Nephron progenitor cell (in vitro differentiated cells): ENCODE measurements at regions not wholly inside any gene's neighbourhood (a gene's known extent, or its start where the extent isn't known, plus 50 kb on each side); places are given as distances from the start of the nearest gene placed in this dataset.

Experiments used
- DNase-seq: peaks from one replicate; pipeline ENCODE4 v3.0.0; 2021
- H3K27ac Mint-ChIP-seq: 2 replicates; pipeline ENCODE4 v1.8.0; 2021; ENCODE audit warnings: mild to moderate bottlenecking, moderate library complexity, mixed read lengths
- H3K27me3 Mint-ChIP-seq: 2 replicates; pipeline ENCODE4 v1.8.0; 2021; ENCODE audit warnings: mild to moderate bottlenecking, low read depth, mixed read lengths; ENCODE audit not compliant: poor library complexity
- H3K36me3 Mint-ChIP-seq: 2 replicates; pipeline ENCODE4 v1.8.0; 2021; ENCODE audit warnings: low read depth, mixed read lengths
- H3K4me1 Mint-ChIP-seq: 2 replicates; pipeline ENCODE4 v1.8.0; 2021; ENCODE audit warnings: mixed read lengths
- H3K4me3 Mint-ChIP-seq: 2 replicates; pipeline ENCODE4 v1.8.0; 2021; ENCODE audit warnings: mild to moderate bottlenecking, moderate library complexity, mixed read lengths
- H3K9me3 Mint-ChIP-seq: 2 replicates; pipeline ENCODE4 v1.8.0; 2021; ENCODE audit warnings: mild to moderate bottlenecking, moderate library complexity, mixed read lengths
- TF ChIP-seq, protein P1 (sequence below): fragments of 200-600 bp; sonication (generic); IDR thresholded peaks from 2 replicates; pipeline ENCODE4 v1.5.0; 2021; ENCODE audit warnings: antibody characterized with exemption

DNA sequence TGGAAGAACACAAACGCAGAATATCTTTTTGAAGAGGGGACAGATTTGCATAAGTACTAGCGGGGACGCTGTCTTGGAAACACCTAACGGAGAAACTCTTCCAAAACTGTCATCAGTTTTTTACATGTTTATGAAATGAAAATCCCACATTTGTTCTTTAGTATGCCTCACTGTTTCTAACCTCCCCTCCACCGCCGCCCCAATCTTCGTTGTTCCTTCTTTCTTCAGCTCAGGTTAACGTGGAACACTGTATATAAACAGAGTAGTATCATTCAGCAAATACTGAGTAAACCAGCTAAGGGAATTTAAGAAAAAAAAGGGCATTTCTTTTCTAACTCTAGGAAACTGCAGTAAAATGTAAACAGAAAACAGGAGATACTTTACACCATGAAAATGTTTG, 2345.6 kb downstream of the PCDH7 start:
- H3K27ac Mint-ChIP-seq, result no peak overlapping the region
- no peaks in the 10 kb centered on the region for H3K27me3 Mint-ChIP-seq
- peaks cover 6% of the 10 kb centered on the region for H3K9me3 Mint-ChIP-seq
- H3K4me3 Mint-ChIP-seq, result no peak overlapping the region
- no peak for DNase-seq
- TF ChIP-seq, protein P1, sequence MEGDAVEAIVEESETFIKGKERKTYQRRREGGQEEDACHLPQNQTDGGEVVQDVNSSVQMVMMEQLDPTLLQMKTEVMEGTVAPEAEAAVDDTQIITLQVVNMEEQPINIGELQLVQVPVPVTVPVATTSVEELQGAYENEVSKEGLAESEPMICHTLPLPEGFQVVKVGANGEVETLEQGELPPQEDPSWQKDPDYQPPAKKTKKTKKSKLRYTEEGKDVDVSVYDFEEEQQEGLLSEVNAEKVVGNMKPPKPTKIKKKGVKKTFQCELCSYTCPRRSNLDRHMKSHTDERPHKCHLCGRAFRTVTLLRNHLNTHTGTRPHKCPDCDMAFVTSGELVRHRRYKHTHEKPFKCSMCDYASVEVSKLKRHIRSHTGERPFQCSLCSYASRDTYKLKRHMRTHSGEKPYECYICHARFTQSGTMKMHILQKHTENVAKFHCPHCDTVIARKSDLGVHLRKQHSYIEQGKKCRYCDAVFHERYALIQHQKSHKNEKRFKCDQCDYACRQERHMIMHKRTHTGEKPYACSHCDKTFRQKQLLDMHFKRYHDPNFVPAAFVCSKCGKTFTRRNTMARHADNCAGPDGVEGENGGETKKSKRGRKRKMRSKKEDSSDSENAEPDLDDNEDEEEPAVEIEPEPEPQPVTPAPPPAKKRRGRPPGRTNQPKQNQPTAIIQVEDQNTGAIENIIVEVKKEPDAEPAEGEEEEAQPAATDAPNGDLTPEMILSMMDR, result no peak
- no peaks in the 10 kb centered on the region for H3K36me3 Mint-ChIP-seq
- H3K4me1 Mint-ChIP-seq, result no peaks in the 10 kb centered on the region

DNA sequence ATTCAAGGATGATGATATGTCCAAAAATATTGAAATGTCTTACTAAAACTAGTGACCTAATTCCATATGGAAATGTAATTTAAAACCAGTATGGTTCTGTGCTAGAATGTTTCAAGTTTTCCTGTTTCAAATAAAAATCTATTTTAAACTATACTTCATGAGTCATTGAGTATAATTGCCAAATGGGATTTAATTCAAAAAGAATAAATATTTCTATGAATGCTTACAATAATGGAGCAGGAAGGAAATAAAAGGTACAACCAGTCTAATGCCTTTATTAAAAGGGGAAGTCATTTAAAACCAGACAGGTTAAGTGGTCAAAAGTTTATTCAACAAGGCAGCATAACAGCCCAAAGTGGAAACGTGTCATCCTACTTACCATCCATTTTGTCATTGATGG, 2347.1 kb downstream of the PCDH7 start:
- DNase-seq, result no peak
- Mint-ChIP-seq H3K4me1 (no peaks in the 10 kb centered on the region), H3K36me3 (no peaks in the 10 kb centered on the region), H3K27ac (no peak overlapping the region), H3K4me3 (no peak overlapping the region), H3K27me3 (no peaks in the 10 kb centered on the region), H3K9me3 (peaks cover 6% of the 10 kb centered on the region)
- TF ChIP-seq, protein P1, result no peak

DNA sequence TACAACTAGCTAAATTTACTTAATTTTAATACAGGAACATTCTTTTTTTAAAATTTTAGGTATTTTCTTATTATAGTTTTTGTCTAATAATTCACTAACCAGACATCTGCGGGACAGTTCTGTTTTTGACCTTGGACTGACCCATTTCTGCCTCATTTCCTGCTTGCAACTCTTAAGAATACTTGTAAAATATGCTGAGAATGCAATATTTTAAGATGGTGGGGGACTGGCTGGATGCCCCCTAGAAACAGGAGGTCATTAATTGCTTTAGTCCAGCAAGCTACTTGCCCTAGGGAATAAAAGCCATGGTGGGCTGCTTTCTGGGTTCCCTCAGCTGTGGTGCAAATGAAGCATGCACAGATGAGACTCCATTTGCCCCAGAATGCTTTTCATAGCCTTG, 2348.4 kb downstream of the PCDH7 start:
- H3K27ac Mint-ChIP-seq, result no peak overlapping the region
- no peak for DNase-seq
- TF ChIP-seq, protein P1, result no peak
- H3K4me3 Mint-ChIP-seq, result no peak overlapping the region
- no peaks in the 10 kb centered on the region for H3K36me3 Mint-ChIP-seq
- peaks cover under 1% of the 10 kb centered on the region for H3K4me1 Mint-ChIP-seq
- H3K27me3 Mint-ChIP-seq, result no peaks in the 10 kb centered on the region
- H3K9me3 Mint-ChIP-seq, result peaks cover 6% of the 10 kb centered on the region

DNA sequence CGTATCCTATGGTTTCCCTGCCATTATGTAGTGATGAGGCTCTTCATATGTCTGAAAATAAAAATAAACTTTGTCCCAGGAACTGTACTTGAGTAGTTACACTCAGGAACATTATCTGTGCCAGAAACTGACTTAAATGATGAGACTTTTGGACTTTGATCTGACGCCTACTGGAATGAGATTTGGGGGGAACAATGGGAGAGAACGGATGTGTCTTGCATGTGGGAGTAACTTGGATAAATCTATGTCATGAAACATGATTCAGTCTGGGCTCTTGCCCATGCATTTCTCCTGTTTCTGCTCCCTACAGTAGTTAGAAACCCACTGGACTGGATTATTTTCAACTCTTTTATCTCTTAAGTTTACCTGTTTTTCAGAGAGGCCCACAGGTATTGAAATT, 2351.4 kb downstream of the PCDH7 start:
- H3K9me3 Mint-ChIP-seq, result peaks cover 6% of the 10 kb centered on the region
- H3K36me3 Mint-ChIP-seq, result no peaks in the 10 kb centered on the region
- no peaks in the 10 kb centered on the region for H3K27me3 Mint-ChIP-seq
- TF ChIP-seq, protein P1, result no peak
- H3K27ac Mint-ChIP-seq, result no peak overlapping the region
- H3K4me3 Mint-ChIP-seq, result no peak overlapping the region
- no peak for DNase-seq
- peaks cover 4% of the 10 kb centered on the region for H3K4me1 Mint-ChIP-seq

DNA sequence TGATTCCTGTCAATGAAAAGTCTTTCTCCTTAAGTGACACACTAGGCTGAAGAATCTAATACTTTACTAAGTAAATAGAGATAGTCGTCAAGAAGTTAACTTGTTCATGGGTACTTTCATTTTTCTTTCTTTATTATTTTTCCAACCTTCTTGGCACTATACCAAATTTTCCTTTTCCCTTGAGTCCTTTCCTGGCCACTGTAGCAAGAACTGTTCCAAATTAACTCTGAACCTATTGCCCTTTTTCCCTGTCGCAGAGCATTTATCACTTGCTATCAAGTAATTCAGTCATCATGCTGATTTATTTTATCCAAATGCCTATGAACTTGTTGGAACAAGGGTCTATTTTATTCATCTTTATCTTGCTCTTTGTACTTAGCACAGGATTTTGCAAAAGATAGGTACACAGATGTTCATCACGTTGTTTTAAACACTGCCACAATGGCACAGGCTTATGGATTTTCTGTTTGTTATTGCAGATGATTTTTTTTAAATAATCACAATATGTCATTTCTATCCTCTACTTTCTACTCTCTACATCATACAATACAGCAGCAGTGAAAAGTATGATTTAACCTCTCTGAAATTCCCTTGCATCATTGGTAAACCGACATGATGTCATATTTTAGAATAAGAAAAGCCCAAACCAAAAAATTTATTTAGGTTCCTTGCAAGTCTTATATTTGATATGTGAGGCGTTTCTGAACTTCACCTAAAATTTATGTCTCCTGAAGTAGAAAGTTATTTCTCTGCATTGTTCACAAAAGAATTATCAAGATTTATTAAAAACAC, 2352.3 kb downstream of the PCDH7 start:
- DNase-seq, result no peak
- H3K4me1 Mint-ChIP-seq, result peaks cover 4% of the 10 kb centered on the region
- peaks cover 6% of the 10 kb centered on the region for H3K9me3 Mint-ChIP-seq
- H3K27ac Mint-ChIP-seq, result no peak overlapping the region
- no peaks in the 10 kb centered on the region for H3K27me3 Mint-ChIP-seq
- TF ChIP-seq, protein P1, result no peak
- no peak overlapping the region for H3K4me3 Mint-ChIP-seq
- no peaks in the 10 kb centered on the region for H3K36me3 Mint-ChIP-seq

DNA sequence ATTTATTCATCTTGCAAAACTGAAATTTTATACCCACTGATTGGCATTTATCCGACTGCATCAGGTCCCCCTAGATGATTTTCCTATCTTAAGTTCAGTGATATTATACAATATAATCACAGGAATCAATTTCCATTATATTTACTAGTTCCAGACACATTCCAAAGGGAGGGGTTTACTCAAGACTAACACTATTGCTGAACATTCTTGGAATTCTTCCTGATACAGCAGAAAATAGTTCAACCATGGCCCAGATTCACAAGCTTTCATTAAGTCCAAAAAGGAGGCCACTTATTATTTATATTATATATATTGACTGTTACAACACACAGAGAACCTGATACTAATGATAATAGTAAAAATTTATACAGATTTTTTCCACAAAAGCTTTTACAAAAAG, 2353.6 kb downstream of the PCDH7 start:
- TF ChIP-seq, protein P1, result no peak
- H3K27me3 Mint-ChIP-seq, result no peaks in the 10 kb centered on the region
- no peaks in the 10 kb centered on the region for H3K36me3 Mint-ChIP-seq
- no peak overlapping the region for H3K27ac Mint-ChIP-seq
- H3K9me3 Mint-ChIP-seq, result peaks cover 5% of the 10 kb centered on the region
- H3K4me1 Mint-ChIP-seq, result peaks cover 4% of the 10 kb centered on the region
- no peak for DNase-seq
- no peak overlapping the region for H3K4me3 Mint-ChIP-seq
